Heart left ventricle (tissue), 16 donors: ENCODE measurements at regions not wholly inside any gene's neighbourhood (a gene's known extent, or its start where the extent isn't known, plus 50 kb on each side); places are given as distances from the start of the nearest gene placed in this dataset.

Experiments
- ATAC-seq, 4 donors: fragments of 200-7000 bp; cut with Tn5 transposase; one replicate each; pipeline ENCODE4 v1.9.1; 2020 to 2022; ENCODE audit warnings: moderate library complexity in 4 of 4, mild to moderate bottlenecking in 3 of 4, moderate number of reproducible peaks in 1 of 4
- DNase-seq, 5 donors: peaks; one replicate each; pipeline ENCODE4 v3.0.0-alpha.2; 2020
- H3K27ac ChIP-seq, 12 donors: fragments of 200-600 bp; sonication (generic) in 4 of 12; one replicate each; pipeline versions ENCODE4 v1.5.0 to v1.8.0; 2016 to 2022; ENCODE audit warnings: mild to moderate bottlenecking in 2 of 12
- H3K27me3 ChIP-seq, 9 donors: fragments of 200-600 bp; sonication (generic) in 2 of 9; one replicate each; pipeline versions ENCODE4 v1.5.1 to v1.8.0; 2016 to 2022; ENCODE audit warnings: mild to moderate bottlenecking in 3 of 9
- H3K36me3 ChIP-seq, 9 donors: fragments of 200-600 bp; sonication (generic) in 2 of 9; one replicate each; pipeline versions ENCODE4 v1.5.0 to v1.8.0; 2018 to 2022; ENCODE audit warnings: mild to moderate bottlenecking in 2 of 9
- H3K4me1 ChIP-seq, 12 donors: fragments of 200-600 bp; sonication (generic) in 4 of 12; one replicate each; pipeline versions ENCODE4 v1.5.0 to v1.8.0; 2016 to 2022; ENCODE audit warnings: mild to moderate bottlenecking in 3 of 12
- H3K4me3 ChIP-seq, 12 donors: fragments of 200-600 bp; sonication (generic) in 4 of 12; one replicate each; pipeline versions ENCODE4 v1.5.0 to v1.8.0; 2017 to 2022; ENCODE audit warnings: mild to moderate bottlenecking in 9 of 12, moderate library complexity in 4 of 12
- H3K9me3 ChIP-seq, 12 donors: fragments of 200-600 bp; sonication (generic) in 4 of 12; one replicate each; pipeline versions ENCODE4 v1.5.0 to v1.8.0; 2016 to 2022; ENCODE audit warnings: mild to moderate bottlenecking in 1 of 12
- POLR2A ChIP-seq, 2 donors: fragments of 450-650 bp; IDR thresholded peaks; one replicate each; pipeline ENCODE4 v1.6.1; 2017; ENCODE audit warnings: antibody characterized with exemption in 2 of 2, mild to moderate bottlenecking in 2 of 2, moderate library complexity in 2 of 2
- WGBS, 4 donors: extraction: QIAGEN DNeasy Blood & Tissue Kit in 2 of 4; methylation state at CpG; one replicate each; pipeline versions ENCODE4 v1.1.5 to v1.1.7; 2013 to 2018; 5-methylcytosine and 5-hydroxymethylcytosine counted together
- intact Hi-C, 10 donors: fragments of 100-400 bp; cut with DNase I; formaldehyde crosslinking; loops; one replicate each; pipeline versions ENCODE4 v1.11.1 to v1.14.2; 2022
- TF ChIP-seq, protein P1 (sequence below), 12 donors: fragments of 200-600 bp; sonication (generic) in 4 of 12; IDR thresholded peaks; one replicate each; pipeline versions ENCODE4 v1.5.0 to v1.8.0; 2018 to 2022; ENCODE audit warnings: antibody characterized with exemption in 12 of 12, mild to moderate bottlenecking in 5 of 12
- donor health status: ischemic (EF 13 %, LVEDD 7.1; RV severe dilation, severe dysfunction).
- donor health status: healthy with polysubstance abuse.
- donor health status: DM: no; HTN: yes; CAD: no.
- donor health status: DM: no; HTN: no; CAD: no.
- donor health status: ischemic (EF 25% LVEDD 6.9; RV normal size, moderate dysfunction).
- donor health status: ischemic (EF 25% LVEDD 5.7; RV mildly dilated, moderate dysfunction).
- donor health status: healthy.
- donor health status: DM: yes; HTN: yes; CAD: no.
- donor health status: ischemic (EF 35%, LVEDD 5.7; RV mildly dilated, moderate dysfunction).
- donor health status: nonischemic (EF 11% LVEDD 7.7; RV severe dilation, severe dysfunction).
- donor health status: DM: yes; HTN: yes; CAD: no.
- donor health status: PGD.
- donor health status: ischemic (EF 29% LVEDD 5.4; RV normal size, mild dysfunction).
- donor health status: nonischemic (EF 23%, LVEDD 6.1; RV moderate dilation, normal function).

DNA sequence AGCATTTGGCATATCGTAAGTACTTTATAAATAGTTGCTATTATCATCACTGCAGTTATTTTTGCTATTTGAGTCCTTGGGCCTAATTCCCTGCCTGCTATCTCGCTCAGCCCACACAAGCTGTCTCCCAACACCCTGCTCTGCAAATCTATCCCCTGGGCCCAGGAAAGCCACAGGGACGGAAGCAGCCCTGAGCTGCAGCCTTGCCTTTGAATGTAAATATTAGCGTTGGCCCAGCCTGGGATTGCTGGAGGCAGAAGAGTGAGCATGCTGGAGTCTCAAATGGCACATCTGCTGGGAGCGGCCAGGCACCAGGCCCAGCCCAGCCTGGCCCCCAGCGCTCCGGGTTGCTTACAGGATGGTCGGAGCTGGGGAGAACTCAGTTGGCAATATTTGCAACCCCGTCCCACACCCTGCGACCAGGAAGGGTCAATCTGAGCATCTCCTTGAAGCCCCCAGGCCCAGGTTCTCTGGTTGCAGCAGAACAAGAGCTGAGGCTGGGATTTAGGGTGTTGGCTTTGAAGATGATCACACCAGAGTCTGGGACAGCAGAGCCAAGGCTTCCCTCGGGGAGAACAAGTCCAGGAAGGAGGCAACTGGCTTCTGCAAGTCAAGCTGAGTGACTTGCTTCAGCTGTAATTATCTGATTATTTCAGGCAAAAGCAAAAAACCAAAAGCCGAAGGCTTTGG lies 529.6 kb downstream of the SHQ1 start:
- Histone ChIP-seq H3K9me3 (peaks cover 0 to 4% (median 0%) of the 10 kb centered on the region in 12 donors), H3K36me3 (no peaks in the 10 kb centered on the region), H3K27ac (peak overlapping the region in 11 of 12 donors; percentile 5 to 76 (median 50)), H3K27me3 (no peaks in the 10 kb centered on the region), H3K4me3 (no peak overlapping the region), H3K4me1 (peaks cover 0 to 44% (median 19%) of the 10 kb centered on the region in 12 donors)
- 43 to 55% (median 50%) methylated on average over 11 to 12 of the region's 12 CpGs for WGBS, 4 donors
- ATAC-seq, result peak; percentile 80 to 82 (median 82)
- intact Hi-C loops, result no loop called here
- TF ChIP-seq POLR2A (IDR thresholded peaks at IDR 0.05), result no peak
- TF ChIP-seq, protein P1, sequence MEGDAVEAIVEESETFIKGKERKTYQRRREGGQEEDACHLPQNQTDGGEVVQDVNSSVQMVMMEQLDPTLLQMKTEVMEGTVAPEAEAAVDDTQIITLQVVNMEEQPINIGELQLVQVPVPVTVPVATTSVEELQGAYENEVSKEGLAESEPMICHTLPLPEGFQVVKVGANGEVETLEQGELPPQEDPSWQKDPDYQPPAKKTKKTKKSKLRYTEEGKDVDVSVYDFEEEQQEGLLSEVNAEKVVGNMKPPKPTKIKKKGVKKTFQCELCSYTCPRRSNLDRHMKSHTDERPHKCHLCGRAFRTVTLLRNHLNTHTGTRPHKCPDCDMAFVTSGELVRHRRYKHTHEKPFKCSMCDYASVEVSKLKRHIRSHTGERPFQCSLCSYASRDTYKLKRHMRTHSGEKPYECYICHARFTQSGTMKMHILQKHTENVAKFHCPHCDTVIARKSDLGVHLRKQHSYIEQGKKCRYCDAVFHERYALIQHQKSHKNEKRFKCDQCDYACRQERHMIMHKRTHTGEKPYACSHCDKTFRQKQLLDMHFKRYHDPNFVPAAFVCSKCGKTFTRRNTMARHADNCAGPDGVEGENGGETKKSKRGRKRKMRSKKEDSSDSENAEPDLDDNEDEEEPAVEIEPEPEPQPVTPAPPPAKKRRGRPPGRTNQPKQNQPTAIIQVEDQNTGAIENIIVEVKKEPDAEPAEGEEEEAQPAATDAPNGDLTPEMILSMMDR (IDR thresholded peaks at IDR 0.05), result no peak
- peak in 4 of 5 donors; percentile 46 to 68 (median 52) for DNase-seq

DNA sequence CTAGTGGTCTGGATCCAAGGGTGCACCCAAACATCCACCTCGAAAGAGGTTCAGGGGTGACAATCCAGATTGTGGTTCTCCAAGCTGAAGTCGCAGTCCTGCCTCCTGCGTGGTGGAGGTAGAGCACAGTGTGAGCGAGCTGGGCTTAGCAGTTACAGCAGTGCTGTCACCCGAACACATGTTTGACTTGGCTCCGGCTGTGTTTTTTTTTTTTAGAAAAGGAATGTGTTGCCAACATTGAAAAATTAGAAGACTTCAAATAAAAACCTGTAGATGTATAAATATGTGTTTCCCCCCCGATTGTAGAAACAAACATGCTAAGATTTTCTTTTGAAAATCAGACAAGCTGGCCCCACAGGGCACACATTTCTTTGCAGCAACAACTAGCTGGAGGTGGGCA lies 530.8 kb downstream of the SHQ1 start:
- H3K36me3 ChIP-seq, result no peaks in the 10 kb centered on the region
- DNase-seq (no peak), ATAC-seq (peak in 2 of 4 donors; percentile 38 to 49)
- H3K27me3 ChIP-seq, result no peaks in the 10 kb centered on the region
- 62 to 73% (median 65%) methylated on average over 7 of the region's 7 CpGs for WGBS, 4 donors
- TF ChIP-seq, protein P1 (IDR thresholded peaks at IDR 0.05), result no peak
- no peak for TF ChIP-seq POLR2A (IDR thresholded peaks at IDR 0.05)
- H3K4me3 ChIP-seq, result no peak overlapping the region
- intact Hi-C loops, result no loop called here
- peaks cover 0 to 4% (median 0%) of the 10 kb centered on the region in 12 donors for H3K9me3 ChIP-seq
- H3K27ac ChIP-seq, result peak overlapping the region in 6 of 12 donors; percentile 17 to 76 (median 72)
- peaks cover 0 to 44% (median 19%) of the 10 kb centered on the region in 12 donors for H3K4me1 ChIP-seq

DNA sequence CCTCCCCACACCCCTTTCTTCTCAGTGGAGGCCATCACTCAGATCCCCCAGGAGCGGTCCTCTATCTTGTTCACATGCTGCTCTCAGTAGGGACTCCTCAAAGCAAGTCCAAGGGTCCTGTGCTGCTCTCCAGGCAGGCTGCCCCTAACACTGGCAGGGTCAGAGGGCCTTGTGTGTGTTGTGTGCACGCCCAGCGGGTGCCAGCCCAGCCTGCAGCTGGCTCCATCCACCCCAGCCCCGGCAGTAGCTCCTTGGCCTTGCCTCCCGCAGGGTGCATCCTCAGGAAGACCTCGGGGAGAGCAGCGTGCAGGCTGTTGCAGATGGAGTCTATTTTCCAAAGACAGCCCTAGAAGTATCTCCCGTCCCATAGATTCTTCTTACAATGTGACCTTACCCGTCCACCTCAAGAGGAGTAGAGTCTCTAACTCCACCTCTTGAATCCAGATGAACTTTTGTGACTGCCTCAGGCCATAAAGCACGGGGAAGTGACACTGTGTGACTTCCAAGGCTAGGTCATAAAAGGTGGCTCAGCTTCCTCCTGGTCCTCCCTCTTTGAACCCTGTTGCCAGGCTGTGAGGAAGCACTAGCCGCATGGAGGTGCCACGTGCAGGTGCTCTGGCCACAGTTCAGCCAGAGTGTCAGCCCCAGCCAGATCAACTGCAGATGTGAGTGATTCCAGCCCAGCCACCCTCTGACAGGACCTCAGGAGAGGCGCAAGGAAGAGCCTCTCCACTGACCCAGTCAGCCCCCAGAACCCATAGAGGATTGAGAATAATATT lies 531.6 kb downstream of the SHQ1 start:
- intact Hi-C loops, result no loop called here
- Histone ChIP-seq H3K4me1 (peaks cover 0 to 44% (median 19%) of the 10 kb centered on the region in 12 donors), H3K27ac (no peak overlapping the region), H3K4me3 (no peak overlapping the region), H3K9me3 (peaks cover 0 to 4% (median 0%) of the 10 kb centered on the region in 12 donors), H3K36me3 (no peaks in the 10 kb centered on the region), H3K27me3 (no peaks in the 10 kb centered on the region)
- no peak for ATAC-seq
- TF ChIP-seq, protein P1 (IDR thresholded peaks at IDR 0.05), result no peak
- no peak for TF ChIP-seq POLR2A (IDR thresholded peaks at IDR 0.05)
- no peak for DNase-seq
- WGBS, 4 donors, result 85 to 90% (median 88%) methylated on average over 12 to 13 of the region's 13 CpGs

DNA sequence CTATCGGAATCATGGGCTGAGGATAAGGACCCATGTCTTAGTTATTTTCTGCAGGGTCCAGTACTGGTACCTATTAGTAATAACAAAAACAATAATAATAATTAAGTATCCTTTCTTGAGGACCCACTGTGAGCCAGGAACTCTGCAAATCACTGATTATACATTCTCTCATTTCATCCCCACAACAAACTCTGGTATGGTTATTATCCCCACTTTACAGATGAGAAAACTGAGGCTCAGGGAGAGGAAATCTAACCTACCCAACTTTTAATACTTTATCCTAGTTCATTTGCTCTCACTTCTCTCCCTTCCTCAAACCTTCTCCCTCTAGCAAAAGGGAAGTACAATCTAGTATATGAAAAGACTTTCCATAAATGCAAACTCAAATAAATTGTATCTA lies 528.4 kb upstream of the PROK2 start:
- ATAC-seq, result no peak
- Histone ChIP-seq H3K4me3 (no peak overlapping the region), H3K36me3 (no peaks in the 10 kb centered on the region), H3K27me3 (no peaks in the 10 kb centered on the region), H3K4me1 (peaks cover 0 to 31% (median 20%) of the 10 kb centered on the region in 12 donors), H3K9me3 (peaks cover 0 to 4% (median 0%) of the 10 kb centered on the region in 12 donors), H3K27ac (no peak overlapping the region)
- 95 to 100% (median 100%) methylated on average over 1 of the region's 1 CpG for WGBS, 4 donors
- TF ChIP-seq POLR2A (IDR thresholded peaks at IDR 0.05), result no peak
- TF ChIP-seq, protein P1 (IDR thresholded peaks at IDR 0.05), result no peak
- intact Hi-C loops, result no loop called here
- DNase-seq, result no peak
